Skeletal muscle satellite cell (primary cell): ENCODE measurements at regions not wholly inside any gene's neighbourhood (a gene's known extent, or its start where the extent isn't known, plus 50 kb on each side); places are given as distances from the start of the nearest gene placed in this dataset.

Source experiments
- H3K27me3 ChIP-seq: 2 replicates; pipeline ENCODE4 v1.7.0; 2013; ENCODE audit warnings: low read length; ENCODE audit not compliant: control insufficient read depth, insufficient read depth
- H3K36me3 ChIP-seq: 2 replicates; pipeline ENCODE4 v1.7.0; 2013; ENCODE audit warnings: mild to moderate bottlenecking, control low read depth, low read length; ENCODE audit not compliant: insufficient read depth
- H3K4me1 ChIP-seq: 2 replicates; pipeline ENCODE4 v1.7.0; 2013; ENCODE audit warnings: low read length; ENCODE audit not compliant: control insufficient read depth, insufficient read depth
- H3K4me2 ChIP-seq: 2 replicates; pipeline ENCODE4 v1.7.0; 2013; ENCODE audit warnings: mild to moderate bottlenecking, low read length
- H3K4me3 ChIP-seq: 2 replicates; pipeline ENCODE4 v1.7.0; 2013; ENCODE audit warnings: low read length
- H3K9ac ChIP-seq: 2 replicates; pipeline ENCODE4 v1.7.0; 2013; ENCODE audit warnings: mild to moderate bottlenecking, low read depth, low read length, moderate library complexity
- H3K9me3 ChIP-seq: replicated peaks from 2 replicates; pipeline ENCODE4 v1.7.0; 2013; ENCODE audit warnings: mild to moderate bottlenecking, control low read depth, low read length

DNA sequence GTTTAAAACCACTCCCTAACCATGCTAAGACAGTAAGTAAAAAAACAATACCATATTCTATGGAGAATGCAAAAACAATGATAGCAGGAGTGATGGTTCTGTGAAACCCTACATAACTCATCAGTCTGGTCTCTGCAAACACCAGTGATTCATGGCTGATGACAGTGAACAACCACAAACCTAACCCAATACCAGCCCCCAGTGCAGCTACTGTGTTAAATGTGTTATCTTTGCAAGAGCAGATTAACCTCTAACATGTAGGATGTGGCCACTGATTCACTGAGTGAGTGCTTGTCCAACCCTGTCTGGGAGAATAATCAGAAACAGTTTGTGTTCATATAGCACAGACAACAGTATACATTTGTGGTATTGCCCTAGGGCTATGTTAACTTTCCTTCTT is 100.2 kb upstream of the COG2 start:
- H3K27me3 ChIP-seq: peaks cover 41% of the 10 kb centered on the region

DNA sequence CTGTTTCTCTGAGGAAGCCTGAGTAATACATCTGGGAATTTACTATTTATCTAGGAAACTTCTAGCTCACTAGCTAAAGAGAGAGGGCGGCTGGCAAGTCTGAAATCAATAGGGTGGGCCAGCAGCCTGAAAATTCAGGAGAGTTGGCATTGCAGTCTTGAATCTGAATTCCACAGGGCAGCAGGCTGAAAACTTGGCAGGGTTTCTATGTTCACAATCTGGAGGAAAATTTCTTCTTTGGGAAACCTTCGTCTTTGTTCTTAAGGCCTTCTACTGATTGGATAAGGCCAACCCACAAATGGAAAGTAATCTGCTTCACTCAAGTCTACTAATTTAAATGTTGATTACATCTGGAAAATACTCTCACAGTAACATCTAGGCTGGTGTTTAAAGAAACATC is 101.0 kb upstream of the COG2 start:
- no peak overlapping the region for H3K9ac ChIP-seq
- H3K36me3 ChIP-seq: no peaks in the 10 kb centered on the region
- peaks cover 48% of the 10 kb centered on the region for H3K27me3 ChIP-seq
- peaks cover 13% of the 10 kb centered on the region for H3K4me1 ChIP-seq
- H3K4me3 ChIP-seq: no peak overlapping the region
- H3K4me2 ChIP-seq: no peak overlapping the region
- no peaks in the 10 kb centered on the region for H3K9me3 ChIP-seq

More for the DNA sequence above, 100.2 kb upstream of the COG2 start:
- H3K4me1 ChIP-seq: peaks cover 13% of the 10 kb centered on the region
- H3K36me3 ChIP-seq: no peaks in the 10 kb centered on the region
- no peak overlapping the region for H3K4me2 ChIP-seq
- H3K9ac ChIP-seq: no peak overlapping the region
- H3K4me3 ChIP-seq: no peak overlapping the region
- no peaks in the 10 kb centered on the region for H3K9me3 ChIP-seq

DNA sequence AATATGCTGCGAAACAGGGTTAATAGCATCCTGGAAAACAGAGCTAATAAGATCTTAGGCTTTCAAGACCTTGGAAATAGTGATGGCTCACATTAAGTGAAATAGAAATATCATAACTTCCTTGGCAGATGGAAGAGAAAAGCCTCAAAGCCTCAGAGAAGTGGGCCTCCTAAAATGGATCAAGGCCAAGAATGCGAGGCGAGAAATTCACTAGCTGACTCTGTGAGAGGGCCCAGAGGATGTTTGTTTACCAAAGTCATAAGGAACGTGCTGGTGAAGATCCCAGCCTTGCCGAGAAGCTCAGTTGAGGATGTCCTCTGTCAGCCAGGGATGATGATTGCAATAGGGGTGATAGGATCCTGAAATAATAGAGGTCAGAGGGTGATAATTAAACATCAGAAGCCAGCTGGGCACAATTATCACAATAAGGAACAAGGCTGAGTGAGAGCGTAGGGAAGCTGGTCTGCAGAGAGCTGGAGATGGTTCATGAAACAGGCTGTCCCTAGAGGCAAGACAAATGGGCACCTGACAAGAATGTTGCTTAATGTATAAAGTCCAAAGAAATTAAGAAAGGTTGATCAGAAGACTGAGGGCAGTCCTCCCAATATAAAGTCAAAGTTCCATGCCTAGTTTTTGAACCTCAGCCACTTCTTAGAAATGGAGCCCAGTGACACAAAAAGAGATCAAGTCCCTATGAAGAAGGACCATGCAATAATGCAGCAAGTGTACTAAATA is 101.7 kb upstream of the COG2 start:
- Histone ChIP-seq H3K4me2 (no peak overlapping the region), H3K4me1 (peaks cover 13% of the 10 kb centered on the region), H3K4me3 (no peak overlapping the region), H3K9ac (no peak overlapping the region), H3K9me3 (no peaks in the 10 kb centered on the region), H3K27me3 (peaks cover 46% of the 10 kb centered on the region), H3K36me3 (no peaks in the 10 kb centered on the region)

DNA sequence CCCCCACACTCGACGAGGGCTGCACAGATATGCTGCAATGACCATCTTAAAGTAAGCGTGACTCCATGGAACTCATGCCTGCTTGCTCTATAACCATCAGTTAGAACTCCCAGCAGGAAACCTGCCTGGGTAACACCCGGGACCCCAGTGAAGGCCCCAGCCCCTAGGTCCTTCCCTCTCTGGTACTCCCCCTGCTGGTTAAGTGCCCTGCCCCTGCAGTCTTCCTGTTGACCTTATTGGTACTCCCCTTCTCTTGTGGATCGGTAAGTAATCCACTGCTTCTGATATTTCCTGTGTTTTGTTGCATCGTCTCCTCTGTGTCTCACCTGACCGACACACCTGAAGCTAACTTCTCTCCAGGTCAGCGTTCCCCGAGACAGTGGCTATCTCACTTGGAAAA is 104.8 kb upstream of the COG2 start:
- Histone ChIP-seq H3K36me3 (no peaks in the 10 kb centered on the region), H3K4me2 (no peak overlapping the region)

GRCh38 chr1:230536641-230537155 is 105.6 kb upstream of the COG2 start:
- Histone ChIP-seq H3K9ac (no peak overlapping the region), H3K9me3 (no peaks in the 10 kb centered on the region), H3K27me3 (peaks cover 35% of the 10 kb centered on the region), H3K36me3 (no peaks in the 10 kb centered on the region), H3K4me1 (peaks cover 5% of the 10 kb centered on the region), H3K4me2 (no peak overlapping the region), H3K4me3 (no peak overlapping the region)

More for the DNA sequence above, 104.8 kb upstream of the COG2 start:
- Histone ChIP-seq H3K4me1 (peaks cover 12% of the 10 kb centered on the region), H3K27me3 (peaks cover 35% of the 10 kb centered on the region), H3K9ac (no peak overlapping the region), H3K4me3 (no peak overlapping the region), H3K9me3 (no peaks in the 10 kb centered on the region)

- Histone ChIP-seq H3K36me3 (no peaks in the 10 kb centered on the region), H3K4me3 (no peak overlapping the region), H3K9ac (no peak overlapping the region), H3K9me3 (no peaks in the 10 kb centered on the region), H3K27me3 (peaks cover 23% of the 10 kb centered on the region), H3K4me1 (no peaks in the 10 kb centered on the region), H3K4me2 (no peak overlapping the region)
Measured at GRCh38 chr1:230534224-230534623, 108.1 kb upstream of the COG2 start.

DNA sequence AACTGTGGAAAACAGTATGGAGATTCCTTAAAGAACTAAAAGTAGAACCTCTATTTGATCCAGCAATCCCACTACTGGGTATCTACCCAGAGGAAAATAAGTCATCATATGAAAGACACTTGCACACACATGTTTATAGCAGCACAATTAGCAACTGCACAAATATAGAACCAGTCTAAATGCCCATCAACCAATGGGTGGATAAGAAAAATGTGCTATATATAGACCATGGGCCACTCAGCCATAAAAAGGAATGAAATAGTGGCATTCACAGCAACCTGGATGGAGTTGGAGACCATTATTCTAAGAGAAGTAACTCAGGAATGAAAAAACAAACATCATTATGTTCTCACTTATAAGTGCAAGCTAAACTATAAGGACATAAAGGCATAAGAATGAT is 105.0 kb upstream of the PGBD5 start:
- Histone ChIP-seq H3K9ac (no peak overlapping the region), H3K27me3 (peaks cover 7% of the 10 kb centered on the region), H3K9me3 (no peaks in the 10 kb centered on the region), H3K4me1 (no peaks in the 10 kb centered on the region), H3K4me3 (no peak overlapping the region), H3K4me2 (no peak overlapping the region), H3K36me3 (no peaks in the 10 kb centered on the region)

DNA sequence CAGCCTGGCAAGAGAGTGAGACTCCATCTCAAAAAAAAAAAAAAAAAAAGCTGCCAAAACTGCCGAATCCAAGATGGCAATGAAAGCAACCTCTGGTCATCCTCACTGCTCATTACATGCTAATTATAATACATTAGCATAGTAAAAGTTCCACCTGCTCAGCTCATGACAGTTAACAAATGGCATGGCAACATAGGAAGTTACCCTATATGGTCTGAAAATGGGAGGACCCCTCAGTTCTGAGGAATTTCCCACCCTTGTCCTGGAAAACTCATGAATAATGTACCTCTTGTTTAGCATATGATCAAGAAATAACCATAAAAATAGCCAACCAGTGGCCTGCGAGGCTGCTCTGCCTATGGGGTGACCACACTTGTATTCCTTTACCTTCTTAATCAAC is 93.1 kb upstream of the PGBD5 start:
- Histone ChIP-seq H3K4me1 (no peaks in the 10 kb centered on the region), H3K27me3 (peaks cover 34% of the 10 kb centered on the region)

GRCh38 chr1:230518511-230518910 is 92.4 kb upstream of the PGBD5 start:
- no peaks in the 10 kb centered on the region for H3K9me3 ChIP-seq
- H3K36me3 ChIP-seq: no peaks in the 10 kb centered on the region
- H3K4me1 ChIP-seq: no peaks in the 10 kb centered on the region
- no peak overlapping the region for H3K9ac ChIP-seq
- no peak overlapping the region for H3K4me2 ChIP-seq
- H3K4me3 ChIP-seq: no peak overlapping the region
- peaks cover 34% of the 10 kb centered on the region for H3K27me3 ChIP-seq

More for the DNA sequence above, 93.1 kb upstream of the PGBD5 start:
- Histone ChIP-seq H3K36me3 (no peaks in the 10 kb centered on the region), H3K4me2 (no peak overlapping the region), H3K9ac (no peak overlapping the region), H3K9me3 (no peaks in the 10 kb centered on the region), H3K4me3 (no peak overlapping the region)

- H3K4me1 ChIP-seq: no peaks in the 10 kb centered on the region
- no peaks in the 10 kb centered on the region for H3K9me3 ChIP-seq
- H3K27me3 ChIP-seq: peaks cover 34% of the 10 kb centered on the region
- H3K4me2 ChIP-seq: no peak overlapping the region
- no peak overlapping the region for H3K9ac ChIP-seq
- H3K36me3 ChIP-seq: no peaks in the 10 kb centered on the region
- H3K4me3 ChIP-seq: no peak overlapping the region
Measured at GRCh38 chr1:230517786-230518185, 91.7 kb upstream of the PGBD5 start.

GRCh38 chr1:230517326-230517725 is 91.2 kb upstream of the PGBD5 start:
- Histone ChIP-seq H3K4me1 (no peaks in the 10 kb centered on the region), H3K27me3 (peaks cover 34% of the 10 kb centered on the region), H3K9ac (no peak overlapping the region), H3K4me3 (no peak overlapping the region), H3K4me2 (no peak overlapping the region), H3K9me3 (no peaks in the 10 kb centered on the region), H3K36me3 (no peaks in the 10 kb centered on the region)

DNA sequence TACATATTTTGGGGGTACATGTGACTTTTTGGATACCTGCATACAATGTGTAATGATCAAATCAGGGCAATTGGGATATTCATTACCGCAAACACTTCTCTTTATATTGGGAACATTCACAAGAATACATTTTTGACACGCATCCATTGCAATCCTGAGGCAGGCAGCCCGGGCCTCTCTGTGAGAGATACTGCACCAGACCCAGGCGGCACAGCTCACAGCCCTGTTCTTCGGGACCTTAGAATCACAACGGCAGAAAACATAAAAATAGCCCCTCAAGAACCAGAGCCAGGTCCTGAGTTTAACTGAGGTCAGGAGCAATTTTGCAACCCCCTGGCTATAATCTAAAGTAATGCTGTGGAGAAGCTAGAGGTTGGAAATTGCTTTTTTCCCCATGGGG is 90.8 kb upstream of the PGBD5 start:
- Histone ChIP-seq H3K36me3 (no peaks in the 10 kb centered on the region), H3K4me3 (no peak overlapping the region), H3K9me3 (no peaks in the 10 kb centered on the region), H3K4me1 (no peaks in the 10 kb centered on the region), H3K27me3 (peaks cover 34% of the 10 kb centered on the region), H3K4me2 (no peak overlapping the region), H3K9ac (no peak overlapping the region)
